Activated CD8-positive, alpha-beta memory T cell treated with anti-CD3 and anti-CD28 coated beads for 4 hours (primary cell): ENCODE measurements at regions not wholly inside any gene's neighbourhood (a gene's known extent, or its start where the extent isn't known, plus 50 kb on each side); places are given as distances from the start of the nearest gene placed in this dataset.

Experiments
- DNase-seq, 2 donors: peaks; one replicate each; pipeline ENCODE4 v3.0.0-alpha.2; 2020; ENCODE audit warnings: low read depth in 2 of 2

DNA sequence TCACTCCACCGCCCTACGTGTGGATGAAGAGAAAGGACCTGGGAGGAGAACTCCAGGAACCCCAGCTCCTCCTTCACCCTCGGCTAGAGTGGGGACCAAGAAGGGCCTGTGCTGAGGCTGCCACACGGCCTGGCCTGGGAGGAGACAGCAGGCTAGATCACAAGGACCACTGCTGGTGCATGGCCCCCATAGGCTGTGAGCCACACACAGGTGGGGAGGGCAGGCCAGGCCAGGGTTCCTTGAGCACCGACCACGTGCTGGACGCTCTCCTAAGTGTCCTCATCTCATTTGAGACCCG is 1392.4 kb downstream of the TBC1D22A start:
- no peak for DNase-seq

DNA sequence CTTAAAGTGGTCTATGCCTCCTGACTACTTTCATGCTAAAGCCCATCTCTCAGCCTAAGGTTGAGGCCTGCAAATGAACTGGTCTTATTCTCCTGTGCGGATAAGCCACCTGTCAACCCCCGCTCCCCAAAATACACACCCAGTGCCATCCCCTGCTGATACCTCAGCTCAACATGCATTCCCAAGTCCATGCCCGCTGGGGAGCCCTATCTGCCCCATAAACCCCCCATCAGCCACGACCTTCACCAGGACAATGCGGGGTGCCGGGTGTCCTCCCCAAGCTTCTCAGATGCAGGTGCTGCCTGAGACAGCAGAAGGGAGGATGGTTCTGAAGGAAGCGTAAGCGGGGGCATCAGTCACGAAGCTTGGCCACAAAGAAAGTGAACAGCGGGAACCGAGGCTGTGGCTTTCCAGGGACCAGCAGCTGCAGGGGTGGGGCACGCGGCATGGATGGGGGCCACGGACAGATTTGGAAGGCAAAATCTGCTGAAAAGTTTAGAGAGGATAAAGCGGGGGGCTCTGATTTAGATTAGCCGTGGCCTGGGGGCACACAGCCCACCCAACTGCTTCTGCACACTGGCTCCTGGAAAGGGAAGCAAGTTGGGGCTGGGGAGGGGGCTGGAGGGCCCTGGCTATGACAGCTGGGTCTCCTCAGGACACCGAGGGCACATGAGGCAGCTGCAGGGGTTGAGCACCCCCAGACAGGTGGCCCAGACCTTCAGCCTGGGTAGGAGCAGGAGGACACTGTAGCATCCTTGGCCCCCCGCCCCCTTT is 1391.9 kb downstream of the TBC1D22A start:
- no peak for DNase-seq

DNA sequence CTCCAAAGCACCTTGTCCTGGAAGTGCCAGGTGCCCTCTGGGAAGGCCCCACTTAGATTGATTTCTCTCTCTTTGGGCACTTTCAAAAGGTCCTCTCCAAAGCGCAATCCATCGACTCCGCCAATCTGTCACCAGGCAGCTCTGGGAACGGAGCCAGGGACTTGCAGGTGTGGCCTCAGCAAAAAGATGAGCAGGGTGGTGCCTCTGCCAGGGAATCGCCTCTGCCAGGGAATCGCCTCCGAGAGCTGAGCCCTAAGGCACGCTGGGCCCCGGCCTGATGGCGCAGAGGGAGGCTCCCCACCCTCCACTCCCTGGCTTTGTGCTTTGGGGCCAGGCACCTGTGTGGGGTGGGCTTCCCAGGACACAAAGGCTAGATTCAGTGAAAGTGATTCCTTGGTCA is 1391.3 kb downstream of the TBC1D22A start:
- no peak for DNase-seq

DNA sequence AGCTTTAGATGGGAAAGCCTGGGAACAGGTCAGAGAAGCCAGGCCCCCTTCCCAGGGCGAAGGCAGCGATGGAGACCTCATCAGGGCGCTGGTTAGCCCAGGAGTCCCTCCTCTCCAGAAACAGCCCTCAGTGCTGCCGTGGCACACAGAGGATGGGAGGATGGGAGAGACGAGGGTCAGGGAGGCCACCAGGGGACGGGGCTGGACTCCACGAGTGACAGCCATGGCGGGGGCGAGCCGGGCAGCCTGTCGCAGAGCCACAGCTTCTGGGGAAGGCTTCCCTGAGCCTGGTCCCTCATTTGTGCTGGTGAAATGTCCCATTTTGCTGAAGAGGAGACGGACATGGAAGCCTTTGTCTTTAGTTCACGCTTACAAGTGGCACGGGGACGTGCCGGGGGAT is 1390.5 kb downstream of the TBC1D22A start:
- no peak for DNase-seq

DNA sequence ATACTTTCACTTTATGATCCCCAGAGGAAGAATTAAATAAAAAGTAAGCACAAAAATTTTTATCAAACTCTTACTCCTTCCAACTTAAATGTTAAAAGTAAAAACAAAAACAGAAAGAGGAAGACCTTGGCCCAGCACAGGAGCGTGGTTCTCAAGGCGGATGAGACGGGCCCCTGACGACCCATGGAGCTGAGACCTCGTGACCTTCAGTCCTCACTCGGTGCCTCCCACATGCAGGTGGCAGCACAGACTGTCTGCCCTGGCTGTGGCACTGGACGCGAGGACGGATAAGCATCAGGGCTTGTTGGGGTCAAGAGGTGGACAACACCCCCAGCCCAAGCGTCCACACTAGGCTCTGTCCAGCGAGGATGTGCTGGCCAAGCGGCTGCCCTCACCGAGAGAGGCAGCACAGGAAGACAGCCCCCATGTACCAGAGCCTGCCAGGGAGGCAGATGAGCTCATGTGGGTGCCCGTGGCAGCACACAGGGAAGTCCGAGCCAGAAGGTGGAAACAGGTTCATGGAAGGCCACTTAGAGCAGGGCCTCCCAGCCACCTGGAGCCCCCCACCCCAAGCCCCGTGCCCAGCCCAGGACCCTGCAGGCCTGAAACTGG is 1389.8 kb downstream of the TBC1D22A start:
- no peak for DNase-seq

DNA sequence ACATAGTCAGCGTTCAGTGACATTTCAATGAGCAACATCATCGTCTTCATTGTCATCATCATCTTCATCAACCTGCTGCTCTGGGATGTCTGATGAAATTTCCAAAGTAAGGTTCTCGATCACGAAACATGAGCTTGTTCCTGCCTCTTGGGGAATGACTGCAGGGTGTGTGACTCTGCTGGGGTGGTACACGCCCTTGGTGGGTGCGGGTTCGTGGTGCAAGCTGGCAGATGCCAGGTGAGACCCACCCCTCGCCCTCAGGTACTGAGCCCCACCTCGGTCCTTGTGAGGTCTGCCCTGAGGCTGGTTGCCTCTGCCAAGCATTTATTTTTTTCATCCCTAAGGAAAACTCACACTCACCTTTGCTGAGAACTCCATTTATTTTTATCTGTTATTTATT is 1389.2 kb downstream of the TBC1D22A start:
- no peak for DNase-seq

DNA sequence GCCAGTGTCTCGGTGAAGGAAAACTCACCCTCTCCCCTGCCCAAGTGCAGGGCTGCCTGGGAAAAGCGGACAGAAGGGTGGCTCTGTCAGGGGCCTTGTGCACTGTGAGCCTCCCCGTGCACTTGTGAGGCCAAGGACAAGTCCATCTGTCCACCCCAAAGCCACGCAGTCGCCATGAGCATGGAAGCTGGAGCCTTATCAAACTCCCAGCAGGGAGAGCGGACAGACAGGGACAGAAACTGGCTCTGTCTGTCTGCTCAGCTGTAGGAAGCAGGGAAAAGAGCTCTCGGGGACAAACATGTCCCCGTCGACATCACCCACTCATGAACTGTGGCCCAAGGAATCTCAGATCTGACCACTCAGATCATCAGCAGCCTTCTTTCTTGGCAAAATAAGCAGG is 1385.4 kb downstream of the TBC1D22A start:
- DNase-seq: no peak

DNA sequence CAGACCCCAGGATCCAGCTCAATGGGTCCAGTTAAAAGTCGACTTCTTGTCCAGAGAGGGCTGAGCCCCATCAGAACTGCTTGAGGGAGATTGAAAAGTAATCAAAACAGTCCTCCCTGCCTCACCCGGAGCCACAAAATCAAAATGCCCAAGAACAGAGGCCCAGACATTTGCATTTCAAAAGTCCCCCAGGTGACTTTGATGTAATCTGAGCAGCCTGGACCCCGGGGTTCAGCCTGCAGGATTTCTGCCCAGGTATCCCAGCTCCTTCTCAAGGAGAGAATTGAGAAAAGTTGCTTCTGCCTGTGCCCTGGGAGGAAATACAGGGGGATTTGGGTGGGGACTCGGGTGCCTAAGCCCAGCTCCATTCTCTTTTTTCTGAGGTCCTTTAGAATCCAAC is 1385.0 kb downstream of the TBC1D22A start:
- no peak for DNase-seq

DNA sequence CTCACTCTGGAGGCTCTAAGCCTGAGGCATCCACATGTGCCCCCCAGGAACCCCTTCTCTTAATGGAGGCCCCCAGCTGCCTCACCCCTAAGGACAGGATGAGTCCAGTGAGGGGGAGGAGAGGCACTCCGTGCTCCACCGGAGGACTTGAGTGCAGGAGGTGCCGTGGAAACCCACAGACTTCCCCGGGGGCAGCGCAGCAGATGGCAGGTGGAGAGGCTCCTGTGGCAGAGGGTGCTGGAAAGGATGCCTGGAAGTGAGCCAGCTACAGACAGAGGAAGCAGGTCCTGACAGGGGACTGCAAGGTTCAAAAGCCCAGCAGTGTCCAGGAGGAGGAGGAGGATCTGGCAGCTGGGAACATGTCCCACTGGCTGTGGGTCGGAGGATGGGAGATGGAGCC is 1384.0 kb downstream of the TBC1D22A start:
- DNase-seq: no peak

DNA sequence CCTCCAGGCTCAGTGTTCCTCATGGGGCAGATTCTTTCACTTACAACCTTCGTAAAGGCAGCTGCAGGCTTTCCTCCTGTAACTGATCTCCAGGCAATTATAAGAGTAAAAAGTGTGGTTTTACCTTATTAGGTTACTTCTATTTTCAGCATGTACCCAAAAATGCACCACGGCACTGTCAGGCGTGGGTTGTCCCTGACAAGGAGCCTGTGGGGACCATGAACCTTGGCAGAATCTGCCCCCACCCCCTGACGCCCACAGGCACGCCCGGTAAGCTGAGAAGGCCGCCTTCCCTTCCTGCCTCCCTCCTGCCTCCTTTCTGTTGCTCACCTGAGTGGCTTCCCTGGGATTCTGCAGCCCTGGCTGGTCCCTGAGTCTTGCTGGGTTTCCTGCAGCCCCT is 1383.3 kb downstream of the TBC1D22A start:
- DNase-seq: no peak

DNA sequence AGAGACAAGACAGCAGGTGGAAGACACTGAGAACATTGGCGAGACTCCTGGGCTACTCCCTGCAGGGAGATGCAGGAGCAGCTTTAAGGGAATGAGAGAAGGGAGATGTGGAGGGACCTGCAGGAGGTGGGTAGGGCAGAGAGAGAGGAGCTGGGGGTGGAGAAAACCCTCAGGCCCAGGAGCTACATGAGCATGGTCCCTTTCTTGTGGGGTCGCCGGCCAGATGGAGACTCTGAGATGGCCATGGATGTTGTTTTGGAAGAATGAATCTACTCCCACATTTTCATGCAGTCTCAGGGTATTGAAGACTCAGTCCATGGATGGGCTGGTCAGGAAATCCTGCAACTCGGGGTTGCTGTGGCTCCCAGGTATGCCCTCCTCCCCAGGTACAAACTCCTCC is 1381.9 kb downstream of the TBC1D22A start:
- no peak for DNase-seq

DNA sequence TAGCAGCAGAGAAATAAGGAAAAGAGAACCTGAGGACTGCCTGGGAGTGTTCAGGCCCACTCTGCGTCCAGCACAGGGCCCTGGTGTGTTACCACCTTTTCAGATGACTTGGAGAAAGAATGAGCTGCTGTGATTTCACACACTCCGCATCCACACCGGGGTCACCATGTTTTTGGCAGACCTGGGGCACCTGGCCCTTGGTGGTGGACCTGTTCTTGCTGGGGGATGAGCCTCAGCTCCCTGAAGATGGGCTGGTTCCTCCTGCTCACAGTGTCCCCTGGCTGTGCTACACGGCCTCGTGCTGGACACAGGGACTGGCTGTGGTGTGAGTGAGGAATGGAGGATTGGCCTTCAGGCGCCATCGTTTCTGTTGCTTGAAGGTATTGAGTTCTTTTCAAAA is 1381.4 kb downstream of the TBC1D22A start:
- DNase-seq: no peak

DNA sequence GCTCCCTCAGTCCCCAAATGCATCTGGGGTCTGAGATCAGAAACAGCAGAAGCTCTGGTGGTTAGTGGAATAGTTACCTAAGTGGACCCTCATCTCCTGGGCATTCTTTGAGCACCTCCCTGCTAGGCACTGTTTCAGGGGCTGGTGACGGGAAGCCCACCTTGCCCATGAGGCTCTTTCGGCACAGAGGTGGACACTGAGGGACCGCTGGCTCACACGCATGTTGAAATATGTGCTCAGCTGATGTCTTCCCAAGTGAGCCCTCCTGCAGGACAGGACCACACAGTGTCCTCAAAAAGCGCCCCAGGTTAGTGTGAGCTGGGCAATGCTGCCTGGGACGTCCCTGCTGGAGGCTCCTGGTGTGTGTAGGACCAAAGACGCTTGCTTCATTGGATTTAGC is 1379.9 kb downstream of the TBC1D22A start:
- no peak for DNase-seq

DNA sequence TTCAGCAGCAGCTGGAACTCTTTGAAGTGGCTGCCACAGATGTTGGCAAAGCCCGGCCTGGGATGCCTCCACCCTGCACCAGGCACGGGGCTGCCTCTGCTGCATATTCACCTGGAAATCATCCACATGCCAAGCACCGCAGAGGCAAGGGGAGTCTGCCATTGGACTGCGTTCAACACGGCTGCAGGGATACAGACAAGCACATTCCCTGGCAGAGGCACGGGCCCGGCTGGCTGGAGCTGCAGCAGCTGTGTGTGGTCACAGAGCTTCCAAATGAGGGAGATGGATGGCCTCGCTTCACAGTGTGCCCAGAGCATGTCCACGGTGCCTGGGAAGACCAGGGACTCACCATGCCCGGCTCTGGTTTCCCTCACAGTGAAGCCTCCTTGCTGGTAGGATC is 1378.9 kb downstream of the TBC1D22A start:
- DNase-seq: no peak

DNA sequence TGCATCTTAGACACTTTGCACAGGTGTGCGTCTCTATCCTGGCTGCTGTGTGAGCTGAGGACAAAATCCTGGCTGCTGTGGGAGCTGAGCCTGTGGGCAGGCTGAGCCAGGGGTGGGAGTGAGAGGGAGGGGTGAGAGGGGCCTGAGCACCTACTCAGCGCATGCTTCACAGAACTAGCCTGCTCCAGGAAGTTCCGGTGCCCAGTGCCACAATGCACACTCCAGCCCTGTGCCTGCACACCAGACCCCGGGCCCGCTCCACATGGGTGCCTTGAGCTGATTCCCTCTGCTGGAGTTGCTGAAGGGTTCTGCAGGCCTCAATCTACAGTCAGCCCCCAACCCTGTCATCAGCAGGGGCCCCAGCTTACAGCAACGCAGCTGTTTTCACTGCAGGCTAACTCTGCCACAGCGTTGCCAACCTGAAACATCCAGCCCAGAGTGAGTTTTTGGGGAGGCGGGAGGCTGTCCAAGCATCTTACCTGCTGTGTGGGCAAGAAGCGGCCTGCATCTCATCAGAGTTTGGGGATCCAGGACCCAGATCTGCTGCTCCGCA is 1377.9 kb downstream of the TBC1D22A start:
- no peak for DNase-seq

DNA sequence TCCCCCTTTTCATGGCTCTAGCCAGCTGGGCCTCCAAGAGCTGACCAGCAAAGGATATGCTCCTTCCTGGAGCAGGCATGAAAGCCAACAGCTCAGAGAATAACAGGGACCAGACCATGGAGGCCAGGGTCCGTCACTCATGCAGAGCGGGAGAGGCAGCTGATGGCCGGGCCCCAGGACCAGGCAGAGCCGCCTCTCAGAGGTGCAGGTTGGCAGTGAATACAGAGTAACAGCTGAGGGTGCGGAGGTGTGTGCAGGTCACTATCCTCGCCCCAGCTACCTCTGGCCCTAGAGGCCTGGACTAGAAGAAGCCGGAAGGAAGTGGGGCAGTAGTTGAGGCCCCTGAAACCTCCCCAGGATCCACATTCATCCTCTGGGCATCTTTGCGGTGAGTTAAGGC is 1377.3 kb downstream of the TBC1D22A start:
- no peak for DNase-seq

DNA sequence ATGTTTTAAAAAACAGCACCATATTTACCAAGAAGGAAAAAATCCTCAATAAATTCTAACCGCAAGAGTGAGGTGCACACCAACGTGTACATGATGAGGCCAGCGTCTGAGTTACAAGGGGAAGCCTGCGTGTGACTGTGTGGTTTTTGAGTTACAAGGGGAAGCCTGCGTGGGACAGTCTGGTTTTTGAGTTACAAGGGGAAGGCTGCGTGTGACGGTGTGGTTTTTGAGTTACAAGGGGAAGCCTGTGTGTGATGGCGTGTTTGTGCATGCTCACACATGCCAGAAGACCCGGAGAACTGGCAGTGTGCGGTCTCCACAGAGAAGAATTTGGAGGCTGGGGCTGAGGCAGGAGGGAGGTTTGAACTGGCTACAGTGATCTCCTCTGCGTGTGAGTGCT is 1376.4 kb downstream of the TBC1D22A start:
- DNase-seq: no peak

DNA sequence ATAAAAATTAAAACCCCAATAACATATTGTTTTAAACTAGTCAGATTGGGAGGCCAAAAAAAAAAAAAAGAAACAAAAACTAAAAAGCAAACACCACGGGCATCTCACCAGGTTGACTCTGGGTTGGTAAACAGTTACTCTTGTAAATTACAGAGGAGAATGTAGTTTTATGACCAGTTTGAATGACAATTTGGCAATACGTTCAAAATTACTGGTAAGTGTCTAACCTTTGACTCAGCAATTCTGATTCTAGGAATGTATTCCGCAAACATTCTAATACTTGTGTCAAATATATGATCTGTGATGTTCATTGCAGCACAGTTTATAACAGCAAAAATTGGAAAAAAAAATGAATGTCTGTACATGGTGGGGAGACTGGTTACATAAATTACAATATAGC is 1376.0 kb downstream of the TBC1D22A start:
- DNase-seq: no peak

DNA sequence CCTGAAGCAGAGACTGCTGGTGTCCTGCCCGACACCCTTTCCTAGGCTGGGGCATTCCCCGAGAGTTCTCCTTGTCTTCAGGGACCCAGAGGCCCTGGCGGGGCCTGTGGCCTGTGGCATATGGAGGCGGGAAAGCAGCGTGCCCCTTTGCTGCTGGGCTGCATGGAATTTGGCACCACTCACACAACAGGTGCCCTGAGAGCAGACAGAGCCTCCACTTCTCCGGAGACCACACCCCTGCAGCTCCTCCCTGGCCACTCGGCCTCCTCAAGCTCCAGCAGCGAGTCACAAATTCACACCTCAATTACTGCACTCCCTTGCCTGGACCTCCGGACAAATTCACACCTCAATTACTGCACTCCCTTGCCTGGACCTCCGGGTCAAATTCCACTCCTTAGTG is 1375.2 kb downstream of the TBC1D22A start:
- no peak for DNase-seq

DNA sequence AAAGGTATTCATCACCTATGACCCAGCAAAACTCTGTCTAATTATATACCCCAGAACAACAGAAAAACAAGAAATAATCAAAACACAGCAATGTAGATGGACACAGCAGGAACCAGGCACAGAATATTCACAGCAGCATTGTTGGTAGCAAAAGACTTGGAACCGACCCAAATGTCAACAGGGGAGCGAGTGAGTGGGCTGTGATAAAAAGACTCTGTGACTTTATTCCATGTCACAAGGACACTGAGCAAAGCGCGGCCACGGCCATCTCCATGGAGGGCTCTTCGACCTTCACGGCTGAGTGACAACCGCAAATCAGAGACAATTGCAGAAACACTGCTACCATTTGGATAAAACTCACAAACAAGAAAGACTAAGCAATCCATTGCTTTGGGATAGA is 1373.1 kb downstream of the TBC1D22A start:
- DNase-seq: no peak

DNA sequence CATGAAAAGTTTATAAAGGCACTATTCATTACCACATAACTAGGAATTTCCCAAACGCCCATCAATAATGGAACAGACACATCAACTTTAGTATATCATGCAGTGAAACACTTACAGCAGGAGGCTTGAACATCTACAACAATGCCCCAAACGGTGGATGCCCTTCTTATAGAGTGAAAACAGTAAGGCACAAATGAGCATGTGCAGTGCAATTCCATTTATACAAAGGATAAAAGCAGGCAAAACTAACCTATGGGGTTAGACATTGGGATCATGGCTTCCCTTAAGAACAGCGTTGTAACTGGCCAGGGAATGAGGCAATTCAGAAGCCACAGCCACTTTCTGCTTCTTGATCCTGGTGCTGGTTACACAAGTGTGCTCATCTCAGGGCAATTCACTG is 1363.0 kb downstream of the TBC1D22A start:
- no peak for DNase-seq

DNA sequence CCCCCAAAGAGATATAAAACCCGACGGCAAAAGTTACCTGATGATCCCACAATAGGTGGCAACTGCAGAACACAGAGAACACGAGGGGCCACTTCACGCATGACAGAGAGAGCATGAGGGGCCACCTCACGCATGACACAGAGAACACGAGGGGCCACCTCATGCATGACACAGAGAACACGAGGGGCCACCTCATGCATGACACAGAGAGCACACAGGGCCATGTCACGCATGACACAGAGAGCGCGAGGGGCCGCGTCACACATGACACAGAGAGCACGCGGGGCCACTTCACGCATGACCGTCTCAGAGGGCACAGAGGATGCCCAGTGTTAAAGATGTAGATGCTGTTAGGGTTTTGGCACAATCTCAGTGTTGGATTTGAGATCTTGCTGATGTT is 1359.5 kb downstream of the TBC1D22A start:
- DNase-seq: no peak

DNA sequence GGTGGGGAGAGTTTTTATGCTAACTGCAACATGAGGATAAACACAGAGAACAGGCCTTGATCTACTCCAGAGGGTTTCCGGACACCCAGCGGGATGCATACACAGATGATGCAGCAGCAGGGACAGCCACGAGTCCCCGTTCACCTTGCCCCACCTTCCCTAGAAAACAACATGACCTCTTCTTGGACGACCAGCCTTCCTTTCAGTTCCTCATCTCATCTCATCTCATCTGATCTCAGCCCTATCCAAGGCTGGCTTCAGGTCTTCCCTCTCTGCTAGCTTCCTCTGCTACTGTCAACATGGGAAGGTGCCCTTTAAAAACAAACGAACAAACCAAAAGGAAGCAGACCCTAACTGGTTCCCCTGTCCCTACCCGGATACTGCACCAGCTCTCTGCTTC is 1356.2 kb downstream of the TBC1D22A start:
- no peak for DNase-seq

DNA sequence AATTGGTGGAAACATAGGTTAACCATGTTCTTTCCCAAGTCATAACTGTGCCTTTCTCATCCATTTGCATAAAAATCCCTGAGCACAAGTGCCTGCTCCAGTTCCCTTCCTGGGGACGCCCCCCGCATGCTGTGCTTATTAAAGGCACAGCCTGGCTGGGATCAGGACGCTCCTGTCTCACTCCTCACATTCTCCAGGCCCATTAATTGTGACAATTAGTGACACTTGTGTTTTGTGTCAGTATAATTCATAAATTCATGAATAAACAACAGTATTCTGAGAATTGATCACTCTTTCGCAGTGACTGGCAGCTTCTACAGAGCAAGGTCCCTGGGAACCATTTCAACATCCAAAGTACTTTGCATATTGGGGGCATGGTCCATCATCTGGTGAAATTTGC is 1354.4 kb downstream of the TBC1D22A start:
- no peak for DNase-seq
